ENCODE measurements at regions not wholly inside any gene's neighbourhood (a gene's known extent, or its start where the extent isn't known, plus 50 kb on each side); places are given as distances from the start of the nearest gene placed in this dataset.

DNA sequence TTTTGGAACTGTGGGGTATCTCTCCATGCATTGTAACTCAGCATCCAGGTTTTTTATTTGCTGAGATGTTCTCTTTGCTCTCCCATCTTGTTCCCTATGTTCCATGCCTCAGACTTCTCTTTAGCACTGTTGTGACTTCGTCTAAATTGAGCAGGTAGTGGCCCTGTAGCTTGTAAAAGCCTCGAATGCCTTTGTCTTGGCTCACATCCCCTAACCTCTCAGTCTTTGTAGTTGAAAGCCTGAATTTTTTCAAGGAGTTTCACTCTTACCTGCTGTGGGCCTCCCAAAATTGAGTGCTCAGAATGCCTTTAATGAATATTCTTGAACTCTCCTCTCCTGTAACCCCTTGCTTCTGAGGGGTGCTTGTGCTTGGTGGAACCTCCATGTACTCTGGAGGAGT lies 1137.3 kb downstream of the REEP3 start:
- TF ChIP-seq SUZ12 (IDR thresholded peaks at IDR 0.05; ENCODE audit: extremely low read depth, insufficient read depth, insufficient read length) (no peak), YY1 (IDR thresholded peaks at IDR 0.05; ENCODE audit: insufficient read depth, insufficient read length) (no peak)

Data from NT2/D1 (cell line).